Body of pancreas (tissue), 4 donors: ENCODE measurements at regions not wholly inside any gene's neighbourhood (a gene's known extent, or its start where the extent isn't known, plus 50 kb on each side); places are given as distances from the start of the nearest gene placed in this dataset.
"Not testable (repeated sequence)": the region's sequence is repeated elsewhere in the genome, so short reads cannot be mapped to it uniquely, and the experiment has no call there.

Experiments used
- POLR2A ChIP-seq, 3 donors: fragments of 450-650 bp; IDR thresholded peaks; one replicate each; pipeline ENCODE4 v1.6.1; 2016; ENCODE audit warnings: antibody characterized with exemption in 3 of 3, mild to moderate bottlenecking in 2 of 3
- TF ChIP-seq, protein P1 (sequence below), 7 experiments: fragments of 450-650 bp in 4 of 7; fragments of 200-600 bp in 3 of 7; sonication (generic) in 3 of 7; IDR thresholded peaks; one replicate each; pipeline ENCODE4 v1.5.1; 2016 to 2019; ENCODE audit warnings: antibody characterized with exemption in 7 of 7

DNA sequence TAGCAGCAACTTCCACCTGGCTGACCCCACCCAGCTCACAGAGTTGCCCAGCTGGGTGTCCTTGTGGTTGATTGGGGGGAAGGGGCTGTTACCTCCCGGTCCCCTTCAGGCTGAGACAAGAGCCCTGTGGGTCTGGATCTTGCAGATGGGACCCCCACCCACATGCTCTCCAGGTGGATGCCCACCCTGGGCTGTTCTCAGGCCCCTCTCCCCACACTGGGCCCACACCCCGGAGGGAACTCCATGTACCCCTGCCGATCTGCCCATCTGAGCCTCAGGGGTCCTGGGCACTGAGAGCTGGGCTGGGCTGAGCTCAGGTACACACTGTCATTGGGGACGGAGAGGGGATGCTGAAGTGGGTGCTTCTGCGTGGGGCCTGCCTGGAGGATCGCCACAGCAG lies 1453.9 kb upstream of the TPTE start:
- TF ChIP-seq, protein P1, sequence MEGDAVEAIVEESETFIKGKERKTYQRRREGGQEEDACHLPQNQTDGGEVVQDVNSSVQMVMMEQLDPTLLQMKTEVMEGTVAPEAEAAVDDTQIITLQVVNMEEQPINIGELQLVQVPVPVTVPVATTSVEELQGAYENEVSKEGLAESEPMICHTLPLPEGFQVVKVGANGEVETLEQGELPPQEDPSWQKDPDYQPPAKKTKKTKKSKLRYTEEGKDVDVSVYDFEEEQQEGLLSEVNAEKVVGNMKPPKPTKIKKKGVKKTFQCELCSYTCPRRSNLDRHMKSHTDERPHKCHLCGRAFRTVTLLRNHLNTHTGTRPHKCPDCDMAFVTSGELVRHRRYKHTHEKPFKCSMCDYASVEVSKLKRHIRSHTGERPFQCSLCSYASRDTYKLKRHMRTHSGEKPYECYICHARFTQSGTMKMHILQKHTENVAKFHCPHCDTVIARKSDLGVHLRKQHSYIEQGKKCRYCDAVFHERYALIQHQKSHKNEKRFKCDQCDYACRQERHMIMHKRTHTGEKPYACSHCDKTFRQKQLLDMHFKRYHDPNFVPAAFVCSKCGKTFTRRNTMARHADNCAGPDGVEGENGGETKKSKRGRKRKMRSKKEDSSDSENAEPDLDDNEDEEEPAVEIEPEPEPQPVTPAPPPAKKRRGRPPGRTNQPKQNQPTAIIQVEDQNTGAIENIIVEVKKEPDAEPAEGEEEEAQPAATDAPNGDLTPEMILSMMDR (IDR thresholded peaks at IDR 0.05), result not testable (repeated sequence)
- TF ChIP-seq POLR2A (IDR thresholded peaks at IDR 0.05), result not testable (repeated sequence)
